K562 (cell line): ENCODE measurements at regions not wholly inside any gene's neighbourhood (a gene's known extent, or its start where the extent isn't known, plus 50 kb on each side); places are given as distances from the start of the nearest gene placed in this dataset.
A peak's percentile ranks its signal among the peaks of the same experiment; 100 is the strongest.

ENCODE experiments used
- BHLHE40 ChIP-seq: IDR thresholded peaks from 2 replicates; pipeline ENCODE4 v1.6.1; 2011; ENCODE audit warnings: low read length, improper control_type of control experiment
- CAMTA2 ChIP-seq: fragments of 250-450 bp; sonication (Bioruptor Pico); conservative IDR thresholded peaks from 2 replicates; pipeline ENCODE4 v1.5.1; 2022
- CCNT2 ChIP-seq: IDR thresholded peaks from 2 replicates; pipeline ENCODE4 v1.6.1; 2011; ENCODE audit warnings: borderline replicate concordance, low read depth, mild to moderate bottlenecking, moderate library complexity, mixed read lengths, low read length; ENCODE audit not compliant: insufficient read length; ENCODE audit errors: extremely low read depth
- EP400 ChIP-seq: fragments of 450-650 bp; IDR thresholded peaks from 2 replicates; pipeline ENCODE4 v1.6.1; 2017; ENCODE audit warnings: antibody characterized with exemption, mild to moderate bottlenecking, moderate library complexity
- ESRRA ChIP-seq: fragments of 450-650 bp; IDR thresholded peaks from 2 replicates; pipeline ENCODE4 v1.6.1; 2014; ENCODE audit warnings: low read depth, mild to moderate bottlenecking, moderate library complexity, borderline replicate concordance
- KDM5B ChIP-seq: fragments of 200-600 bp; sonication (generic); IDR thresholded peaks from 2 replicates; pipeline ENCODE4 v1.6.1; 2012; ENCODE audit warnings: low read depth, mild to moderate bottlenecking, moderate library complexity, low read length, control low read depth, inconsistent platforms; ENCODE audit not compliant: insufficient replicate concordance
- MBD2 ChIP-seq: sonication (generic); IDR thresholded peaks from 2 replicates; pipeline ENCODE4 v1.6.1; 2016; ENCODE audit warnings: low read depth, borderline replicate concordance
- MYBL2 ChIP-seq, 2 experiments: fragments of 450-650 bp in 1 of 2; sonication (generic) in 1 of 2; formaldehyde crosslinking in 1 of 2; IDR thresholded peaks; 2 replicates each; pipeline versions ENCODE4 v1.6.1 to v1.8.1; 2017 to 2022; ENCODE audit warnings: borderline replicate concordance in 1 of 2, inconsistent platforms in 1 of 2, low read depth in 1 of 2, mild to moderate bottlenecking in 1 of 2, missing genetic modification reagents in 1 of 2, moderate library complexity in 1 of 2
- PCBP2 ChIP-seq: fragments of 200-400 bp; formaldehyde crosslinking; IDR thresholded peaks from 2 replicates; pipeline ENCODE4 v1.6.1; 2018; ENCODE audit warnings: low read length, low read depth, mild to moderate bottlenecking, moderate library complexity; ENCODE audit not compliant: poor library complexity, severe bottlenecking
- TAL1 ChIP-seq: fragments of 450-650 bp; IDR thresholded peaks from 2 replicates; pipeline ENCODE4 v1.6.1; 2016; ENCODE audit warnings: mild to moderate bottlenecking
- TBP ChIP-seq: optimal IDR thresholded peaks from 2 replicates; pipeline ENCODE3; 2011; ENCODE audit warnings: low read depth, low read length, improper control_type of control experiment
- TCF7L2 ChIP-seq: fragments of 150-350 bp; IDR thresholded peaks from 2 replicates; pipeline ENCODE4 v1.6.1; 2016; ENCODE audit warnings: low read depth, mild to moderate bottlenecking, low read length, moderate library complexity
- ZNF282 ChIP-seq: sonication (generic); formaldehyde crosslinking; IDR thresholded peaks from 2 replicates; pipeline ENCODE4 v1.8.1; 2023; ENCODE audit warnings: missing genetic modification reagents
- ZNF518B ChIP-seq: fragments of 250-450 bp; sonication (Bioruptor Pico); IDR thresholded peaks from 2 replicates; pipeline ENCODE4 v1.5.0; 2021; ENCODE audit warnings: mild to moderate bottlenecking, moderate library complexity
- ZNF778 ChIP-seq: fragments of 450-650 bp; formaldehyde crosslinking; IDR thresholded peaks from 2 replicates; pipeline ENCODE4 v1.4.0; 2020; ENCODE audit warnings: mild to moderate bottlenecking, moderate library complexity
- TF ChIP-seq, protein P1 (sequence below): fragments of 250-450 bp; sonication (Bioruptor Pico); IDR thresholded peaks from 2 replicates; pipeline ENCODE4 v1.5.1; 2021; ENCODE audit warnings: mild to moderate bottlenecking
- TF ChIP-seq, protein P2 (sequence below): fragments of 250-450 bp; sonication (Bioruptor Pico); IDR thresholded peaks from 2 replicates; pipeline ENCODE4 v1.4.0; 2020; ENCODE audit warnings: mild to moderate bottlenecking, moderate library complexity, borderline replicate concordance

DNA sequence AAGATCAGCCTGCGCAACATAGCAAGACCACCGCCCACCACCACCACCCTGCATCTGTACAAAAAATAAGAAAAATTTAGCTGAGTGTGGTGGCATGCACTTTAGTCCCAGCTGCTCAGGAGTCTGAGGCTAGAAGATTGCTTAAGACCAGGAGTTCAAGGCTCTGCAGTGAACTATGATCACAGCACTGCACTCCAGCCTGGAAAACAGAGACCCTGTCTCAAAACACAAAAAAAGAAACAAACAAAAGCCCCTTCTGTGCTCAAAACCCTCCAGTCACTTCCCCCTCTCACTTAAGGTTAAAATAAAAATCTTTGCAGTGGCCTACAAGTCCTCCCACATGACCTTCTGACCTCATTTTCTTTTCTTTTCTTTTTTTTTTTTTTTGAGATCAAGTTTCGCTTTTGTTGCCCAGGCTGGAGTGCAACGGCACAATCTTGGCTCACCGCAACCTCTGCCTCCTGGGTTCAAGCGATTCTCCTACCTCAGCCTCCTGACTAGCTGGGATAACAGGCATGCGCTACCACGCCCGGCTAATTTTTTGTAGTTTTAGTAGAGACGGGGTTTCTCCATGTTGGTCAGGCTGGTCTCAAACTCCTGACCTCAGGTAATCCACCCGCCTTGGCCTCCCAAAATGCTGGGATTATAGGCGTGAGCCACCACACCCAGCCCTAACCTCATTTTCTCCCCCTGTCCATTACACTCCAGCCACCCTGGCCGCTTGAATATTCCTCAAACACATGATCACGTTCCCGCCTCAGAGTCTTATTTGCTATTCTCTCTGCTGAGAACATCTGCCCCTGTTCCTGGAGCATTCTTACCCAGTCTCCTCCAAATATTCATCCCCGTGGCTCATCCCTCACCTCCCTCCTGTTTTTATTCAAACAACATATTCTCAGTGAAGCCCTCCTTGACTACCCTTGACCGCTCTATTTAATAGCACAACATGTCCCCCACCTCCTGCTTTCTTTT lies 126.6 kb upstream of the MED13 start (continued):
- TF ChIP-seq CCNT2 (no peak), CAMTA2 (CRISPR knock-in tag) (no peak), MYBL2 (IDR thresholded peaks at IDR 0.05; ENCODE audit: low read depth) (no peak), MYBL2 (CRISPR knock-in tag; IDR thresholded peaks at IDR 0.05; ENCODE audit: borderline replicate concordance) (no peak), PCBP2 (no peak), ZNF518B (CRISPR knock-in tag) (no peak), KDM5B (no peak), TCF7L2 (no peak), ZNF778 (CRISPR knock-in tag) (no peak), TBP (no peak), MBD2 (no peak), TAL1 (peak; percentile 26; the same call in 1 of the 2 replicates), EP400 (no peak), ESRRA (no peak), BHLHE40 (no peak), ZNF282 (no peak)
- TF ChIP-seq, protein P1, sequence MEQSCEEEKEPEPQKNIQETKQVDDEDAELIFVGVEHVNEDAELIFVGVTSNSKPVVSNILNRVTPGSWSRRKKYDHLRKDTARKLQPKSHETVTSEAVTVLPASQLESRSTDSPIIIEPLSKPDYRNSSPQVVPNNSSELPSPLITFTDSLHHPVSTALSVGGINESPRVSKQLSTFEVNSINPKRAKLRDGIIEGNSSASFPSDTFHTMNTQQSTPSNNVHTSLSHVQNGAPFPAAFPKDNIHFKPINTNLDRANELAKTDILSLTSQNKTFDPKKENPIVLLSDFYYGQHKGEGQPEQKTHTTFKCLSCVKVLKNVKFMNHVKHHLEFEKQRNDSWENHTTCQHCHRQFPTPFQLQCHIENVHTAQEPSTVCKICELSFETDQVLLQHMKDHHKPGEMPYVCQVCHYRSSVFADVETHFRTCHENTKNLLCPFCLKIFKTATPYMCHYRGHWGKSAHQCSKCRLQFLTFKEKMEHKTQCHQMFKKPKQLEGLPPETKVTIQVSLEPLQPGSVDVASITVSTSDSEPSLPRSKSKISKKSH: no peak
- TF ChIP-seq, protein P2, sequence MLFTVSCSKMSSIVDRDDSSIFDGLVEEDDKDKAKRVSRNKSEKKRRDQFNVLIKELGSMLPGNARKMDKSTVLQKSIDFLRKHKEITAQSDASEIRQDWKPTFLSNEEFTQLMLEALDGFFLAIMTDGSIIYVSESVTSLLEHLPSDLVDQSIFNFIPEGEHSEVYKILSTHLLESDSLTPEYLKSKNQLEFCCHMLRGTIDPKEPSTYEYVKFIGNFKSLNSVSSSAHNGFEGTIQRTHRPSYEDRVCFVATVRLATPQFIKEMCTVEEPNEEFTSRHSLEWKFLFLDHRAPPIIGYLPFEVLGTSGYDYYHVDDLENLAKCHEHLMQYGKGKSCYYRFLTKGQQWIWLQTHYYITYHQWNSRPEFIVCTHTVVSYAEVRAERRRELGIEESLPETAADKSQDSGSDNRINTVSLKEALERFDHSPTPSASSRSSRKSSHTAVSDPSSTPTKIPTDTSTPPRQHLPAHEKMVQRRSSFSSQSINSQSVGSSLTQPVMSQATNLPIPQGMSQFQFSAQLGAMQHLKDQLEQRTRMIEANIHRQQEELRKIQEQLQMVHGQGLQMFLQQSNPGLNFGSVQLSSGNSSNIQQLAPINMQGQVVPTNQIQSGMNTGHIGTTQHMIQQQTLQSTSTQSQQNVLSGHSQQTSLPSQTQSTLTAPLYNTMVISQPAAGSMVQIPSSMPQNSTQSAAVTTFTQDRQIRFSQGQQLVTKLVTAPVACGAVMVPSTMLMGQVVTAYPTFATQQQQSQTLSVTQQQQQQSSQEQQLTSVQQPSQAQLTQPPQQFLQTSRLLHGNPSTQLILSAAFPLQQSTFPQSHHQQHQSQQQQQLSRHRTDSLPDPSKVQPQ: no peak
